Coronary artery (tissue), 2 donors: ENCODE measurements at regions not wholly inside any gene's neighbourhood (a gene's known extent, or its start where the extent isn't known, plus 50 kb on each side); places are given as distances from the start of the nearest gene placed in this dataset.

Source experiments
- DNase-seq: peaks from one replicate; pipeline ENCODE4 v3.0.0-alpha.2; 2017; ENCODE audit warnings: low spot score
- H3K27ac ChIP-seq, 2 donors: fragments of 200-600 bp; sonication (generic); one replicate each; pipeline ENCODE4 v1.5.1; 2016 to 2019
- H3K4me3 ChIP-seq: fragments of 200-600 bp; sonication (generic); 2 replicates; pipeline ENCODE4 v1.5.1; 2016; ENCODE audit warnings: mild to moderate bottlenecking, moderate library complexity
- CTCF ChIP-seq: fragments of 200-600 bp; sonication (generic); IDR thresholded peaks from one replicate; pipeline ENCODE4 v1.5.1; 2019; ENCODE audit warnings: antibody characterized with exemption

GRCh38 chr11:92881940-92882450 is 87.5 kb upstream of the MTNR1B start:
- Histone ChIP-seq H3K27ac (no peak overlapping the region), H3K4me3 (no peak overlapping the region)
- DNase-seq = no peak
- no peak for TF ChIP-seq CTCF

- DNase-seq = no peak
These were observed 86.4 kb upstream of the MTNR1B start for GRCh38 chr11:92882828-92883611.

GRCh38 chr11:92885600-92885999 is 83.9 kb upstream of the MTNR1B start:
- no peak for DNase-seq
- no peak overlapping the region for H3K4me3 ChIP-seq
- no peak overlapping the region for H3K27ac ChIP-seq
- TF ChIP-seq CTCF = no peak

More at GRCh38 chr11:92882828-92883611, 86.4 kb upstream of the MTNR1B start:
- Histone ChIP-seq H3K27ac (no peak overlapping the region), H3K4me3 (no peak overlapping the region)
- TF ChIP-seq CTCF = no peak

GRCh38 chr11:92886243-92886905 is 83.1 kb upstream of the MTNR1B start:
- no peak for TF ChIP-seq CTCF
- DNase-seq = no peak
- H3K27ac ChIP-seq = no peak overlapping the region
- no peak overlapping the region for H3K4me3 ChIP-seq

- no peak for TF ChIP-seq CTCF
- H3K4me3 ChIP-seq = no peak overlapping the region
- no peak for DNase-seq
- H3K27ac ChIP-seq = no peak overlapping the region
These were observed 80.8 kb upstream of the MTNR1B start for GRCh38 chr11:92888696-92889095.

- Histone ChIP-seq H3K27ac (no peak overlapping the region), H3K4me3 (no peak overlapping the region)
- TF ChIP-seq CTCF = no peak
- DNase-seq = no peak
These were observed 78.6 kb upstream of the MTNR1B start for GRCh38 chr11:92890846-92891245.
